ENCODE measurements at regions not wholly inside any gene's neighbourhood (a gene's known extent, or its start where the extent isn't known, plus 50 kb on each side); places are given as distances from the start of the nearest gene placed in this dataset.

GRCh38 chr14:50011242-50011641 is 105.1 kb downstream of the VCPKMT start:
- Histone ChIP-seq H3K27me3 (no peaks in the 10 kb centered on the region), H3K4me1 (no peaks in the 10 kb centered on the region), H3K27ac (no peak overlapping the region), H3K9me3 (no peaks in the 10 kb centered on the region), H3K36me3 (no peaks in the 10 kb centered on the region), H3K4me3 (replicated peaks in 1 of 3) (no peak overlapping the region)
- 86 to 89% methylated on average over 6 of the region's 6 CpGs for WGBS, 2 donors
- intact Hi-C loops (cut with DNase I): no loop called here
- TF ChIP-seq POLR2A (IDR thresholded peaks at IDR 0.05): no peak
- no peak for TF ChIP-seq CTCF (IDR thresholded peaks at IDR 0.05)
- DNase-seq: no peak

- H3K36me3 ChIP-seq: no peaks in the 10 kb centered on the region
- H3K27me3 ChIP-seq: no peaks in the 10 kb centered on the region
- no peaks in the 10 kb centered on the region for H3K9me3 ChIP-seq
- TF ChIP-seq POLR2A (IDR thresholded peaks at IDR 0.05) (no peak), CTCF (IDR thresholded peaks at IDR 0.05) (no peak)
- intact Hi-C loops (cut with DNase I): no loop called here
- H3K27ac ChIP-seq: no peak overlapping the region
- no peak for DNase-seq
- no peaks in the 10 kb centered on the region for H3K4me1 ChIP-seq
- no peak overlapping the region for H3K4me3 ChIP-seq (replicated peaks in 1 of 3)
Measured at GRCh38 chr14:50012644-50013043, 103.7 kb downstream of the VCPKMT start.

GRCh38 chr14:50013198-50013918 is 103.0 kb downstream of the VCPKMT start:
- 87 to 91% methylated on average over 7 of the region's 7 CpGs for WGBS, 2 donors
- H3K9me3 ChIP-seq: no peaks in the 10 kb centered on the region
- DNase-seq: no peak
- H3K4me3 ChIP-seq (replicated peaks in 1 of 3): no peak overlapping the region
- no peak for TF ChIP-seq CTCF (IDR thresholded peaks at IDR 0.05)
- no peak for TF ChIP-seq POLR2A (IDR thresholded peaks at IDR 0.05)
- H3K27me3 ChIP-seq: no peaks in the 10 kb centered on the region
- no peaks in the 10 kb centered on the region for H3K36me3 ChIP-seq
- peaks cover 0 to 4% of the 10 kb centered on the region in 2 donors for H3K4me1 ChIP-seq
- intact Hi-C loops (cut with DNase I): no loop called here
- H3K27ac ChIP-seq: no peak overlapping the region

- DNase-seq: no peak
- no peak for TF ChIP-seq POLR2A (IDR thresholded peaks at IDR 0.05)
- no peak for TF ChIP-seq CTCF (IDR thresholded peaks at IDR 0.05)
- intact Hi-C loops (cut with DNase I): no loop called here
- no peak overlapping the region for H3K27ac ChIP-seq
- WGBS, 2 donors: 48 to 68% methylated on average over 2 of the region's 2 CpGs
- no peaks in the 10 kb centered on the region for H3K27me3 ChIP-seq
- H3K9me3 ChIP-seq: no peaks in the 10 kb centered on the region
- H3K4me3 ChIP-seq (replicated peaks in 1 of 3): no peak overlapping the region
- H3K36me3 ChIP-seq: no peaks in the 10 kb centered on the region
- H3K4me1 ChIP-seq: peaks cover 0 to 10% of the 10 kb centered on the region in 2 donors
Measured at GRCh38 chr14:50013934-50014333, 102.4 kb downstream of the VCPKMT start.

DNA sequence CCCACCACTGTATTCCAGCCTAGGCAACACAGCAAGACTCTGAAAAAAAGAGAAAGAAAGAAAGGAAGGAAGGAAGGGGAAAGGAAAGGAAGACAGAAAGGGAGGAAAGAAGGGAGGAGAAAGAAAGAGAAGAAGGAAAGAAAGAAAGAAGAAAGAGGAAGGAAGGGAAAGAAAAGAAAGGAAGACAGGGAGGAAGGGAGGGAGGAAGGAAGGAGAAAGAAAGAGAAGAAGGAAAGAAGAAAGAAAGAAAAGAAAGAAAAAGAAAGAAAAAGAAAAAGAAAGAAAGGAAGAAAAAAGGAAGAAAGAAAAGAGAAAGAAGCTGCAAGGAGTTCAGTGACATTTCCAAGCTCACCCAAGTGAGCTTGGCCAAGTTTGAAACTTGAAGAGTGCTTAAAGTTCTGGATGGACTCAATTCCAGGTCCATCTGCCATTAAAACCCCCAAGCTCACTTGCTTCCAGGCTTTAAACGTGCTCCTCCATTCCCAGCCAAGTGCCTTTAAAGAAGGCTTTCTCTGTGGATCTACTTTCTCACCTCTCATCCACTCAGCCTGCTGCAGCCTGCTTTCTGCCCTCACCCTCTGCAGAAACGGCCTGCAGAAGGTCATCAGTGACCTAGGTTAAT is 101.5 kb downstream of the VCPKMT start:
- peaks cover 0 to 12% of the 10 kb centered on the region in 2 donors for H3K4me1 ChIP-seq
- DNase-seq: no peak
- TF ChIP-seq CTCF (IDR thresholded peaks at IDR 0.05) (no peak), POLR2A (IDR thresholded peaks at IDR 0.05) (no peak)
- no peaks in the 10 kb centered on the region for H3K9me3 ChIP-seq
- 49 to 50% methylated on average over 2 of the region's 2 CpGs for WGBS, 2 donors
- H3K27me3 ChIP-seq: no peaks in the 10 kb centered on the region
- H3K27ac ChIP-seq: no peak overlapping the region
- no peak overlapping the region for H3K4me3 ChIP-seq (replicated peaks in 1 of 3)
- intact Hi-C loops (cut with DNase I): no loop called here
- no peaks in the 10 kb centered on the region for H3K36me3 ChIP-seq
